ENCODE measurements at regions not wholly inside any gene's neighbourhood (a gene's known extent, or its start where the extent isn't known, plus 50 kb on each side); places are given as distances from the start of the nearest gene placed in this dataset.

DNA sequence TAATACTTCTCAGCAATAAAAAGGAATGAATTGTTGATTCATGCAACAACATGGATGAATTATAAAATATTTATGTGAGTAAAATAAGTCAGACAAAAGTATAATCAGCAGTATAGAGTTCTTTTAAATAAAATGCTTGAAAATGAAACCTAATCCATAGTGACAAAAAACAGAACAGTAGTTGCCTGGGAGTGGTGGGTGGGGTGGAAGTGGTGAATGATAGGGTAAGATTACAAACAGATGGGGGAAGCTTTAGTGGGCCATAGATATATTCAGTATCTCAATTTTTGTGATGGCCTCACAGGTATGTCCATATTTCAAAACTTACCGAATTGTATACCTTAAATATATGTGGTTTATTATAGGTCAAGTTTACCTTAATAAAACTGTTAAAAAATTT lies 124.9 kb upstream of the UBL3 start:
- Histone ChIP-seq H3K4me3 (ENCODE audit: low read depth, low read length) (no peak overlapping the region), H3K27me3 (replicated peaks) (no peaks in the 10 kb centered on the region), H3K27ac (no peak overlapping the region), H3K36me3 (replicated peaks) (no peaks in the 10 kb centered on the region)
- DNase-seq, result no peak
- in situ Hi-C loops (cut with HindIII; ENCODE audit: low pct_ligation_motif_present, low sequenced_read_pairs), result no loop called here
- TF ChIP-seq, protein P1, sequence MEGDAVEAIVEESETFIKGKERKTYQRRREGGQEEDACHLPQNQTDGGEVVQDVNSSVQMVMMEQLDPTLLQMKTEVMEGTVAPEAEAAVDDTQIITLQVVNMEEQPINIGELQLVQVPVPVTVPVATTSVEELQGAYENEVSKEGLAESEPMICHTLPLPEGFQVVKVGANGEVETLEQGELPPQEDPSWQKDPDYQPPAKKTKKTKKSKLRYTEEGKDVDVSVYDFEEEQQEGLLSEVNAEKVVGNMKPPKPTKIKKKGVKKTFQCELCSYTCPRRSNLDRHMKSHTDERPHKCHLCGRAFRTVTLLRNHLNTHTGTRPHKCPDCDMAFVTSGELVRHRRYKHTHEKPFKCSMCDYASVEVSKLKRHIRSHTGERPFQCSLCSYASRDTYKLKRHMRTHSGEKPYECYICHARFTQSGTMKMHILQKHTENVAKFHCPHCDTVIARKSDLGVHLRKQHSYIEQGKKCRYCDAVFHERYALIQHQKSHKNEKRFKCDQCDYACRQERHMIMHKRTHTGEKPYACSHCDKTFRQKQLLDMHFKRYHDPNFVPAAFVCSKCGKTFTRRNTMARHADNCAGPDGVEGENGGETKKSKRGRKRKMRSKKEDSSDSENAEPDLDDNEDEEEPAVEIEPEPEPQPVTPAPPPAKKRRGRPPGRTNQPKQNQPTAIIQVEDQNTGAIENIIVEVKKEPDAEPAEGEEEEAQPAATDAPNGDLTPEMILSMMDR (IDR thresholded peaks at IDR 0.05; ENCODE audit: low read depth, low read length, missing control alignments), result no peak

GRCh38 chr13:29969286-29969685 lies 118.9 kb upstream of the UBL3 start:
- Histone ChIP-seq H3K27me3 (replicated peaks) (no peaks in the 10 kb centered on the region), H3K27ac (no peak overlapping the region), H3K36me3 (replicated peaks) (no peaks in the 10 kb centered on the region), H3K4me3 (ENCODE audit: low read depth, low read length) (no peak overlapping the region)
- in situ Hi-C loops (cut with HindIII; ENCODE audit: low pct_ligation_motif_present, low sequenced_read_pairs), result no loop called here
- DNase-seq, result no peak
- TF ChIP-seq, protein P1 (IDR thresholded peaks at IDR 0.05; ENCODE audit: low read depth, low read length, missing control alignments), result no peak

DNA sequence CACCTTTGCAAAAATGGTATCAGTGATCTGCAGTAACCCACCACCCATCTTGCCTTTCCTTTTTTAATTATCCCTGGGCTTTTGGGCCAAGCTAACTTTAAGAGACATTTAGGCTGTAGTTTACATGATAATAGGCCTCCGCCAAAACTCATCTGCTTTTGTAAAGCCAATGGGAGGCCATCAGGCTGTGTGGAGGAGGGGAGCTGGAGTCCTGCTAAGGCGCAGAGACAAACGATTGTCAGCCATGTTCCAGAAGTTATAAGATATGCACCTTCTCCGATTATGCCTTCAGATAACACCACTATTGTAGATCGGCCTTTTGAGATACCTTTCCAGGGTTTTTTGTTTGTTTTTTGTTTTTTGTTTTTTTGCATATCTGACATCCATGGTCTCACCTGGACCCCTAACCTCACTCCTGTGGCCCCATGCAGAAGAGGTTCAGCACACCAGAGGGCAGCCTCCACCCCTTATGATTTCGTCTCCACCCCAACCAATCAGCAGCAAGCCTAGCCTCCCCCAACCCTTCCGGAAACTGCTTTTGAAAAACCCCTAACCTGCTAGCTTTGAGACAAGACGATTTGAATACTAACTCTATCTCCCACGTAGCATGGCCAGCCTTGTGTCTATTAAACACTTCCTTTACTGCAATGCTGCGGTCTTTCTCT lies 113.9 kb upstream of the UBL3 start:
- H3K27me3 ChIP-seq (replicated peaks), result no peaks in the 10 kb centered on the region
- no peak overlapping the region for H3K4me3 ChIP-seq (ENCODE audit: low read depth, low read length)
- no peaks in the 10 kb centered on the region for H3K36me3 ChIP-seq (replicated peaks)
- in situ Hi-C loops (cut with HindIII; ENCODE audit: low pct_ligation_motif_present, low sequenced_read_pairs), result no loop called here
- H3K27ac ChIP-seq, result no peak overlapping the region
- no peak for DNase-seq
- TF ChIP-seq, protein P1 (IDR thresholded peaks at IDR 0.05; ENCODE audit: low read depth, low read length, missing control alignments), result no peak

- Histone ChIP-seq H3K4me3 (ENCODE audit: low read depth, low read length) (no peak overlapping the region), H3K27ac (no peak overlapping the region), H3K36me3 (replicated peaks) (no peaks in the 10 kb centered on the region), H3K27me3 (replicated peaks) (peaks cover 2% of the 10 kb centered on the region)
- DNase-seq, result no peak
- TF ChIP-seq, protein P1 (IDR thresholded peaks at IDR 0.05; ENCODE audit: low read depth, low read length, missing control alignments), result no peak
- in situ Hi-C loops (cut with HindIII; ENCODE audit: low pct_ligation_motif_present, low sequenced_read_pairs), result no loop called here
Measured at GRCh38 chr13:29963089-29963488, 112.7 kb upstream of the UBL3 start.

DNA sequence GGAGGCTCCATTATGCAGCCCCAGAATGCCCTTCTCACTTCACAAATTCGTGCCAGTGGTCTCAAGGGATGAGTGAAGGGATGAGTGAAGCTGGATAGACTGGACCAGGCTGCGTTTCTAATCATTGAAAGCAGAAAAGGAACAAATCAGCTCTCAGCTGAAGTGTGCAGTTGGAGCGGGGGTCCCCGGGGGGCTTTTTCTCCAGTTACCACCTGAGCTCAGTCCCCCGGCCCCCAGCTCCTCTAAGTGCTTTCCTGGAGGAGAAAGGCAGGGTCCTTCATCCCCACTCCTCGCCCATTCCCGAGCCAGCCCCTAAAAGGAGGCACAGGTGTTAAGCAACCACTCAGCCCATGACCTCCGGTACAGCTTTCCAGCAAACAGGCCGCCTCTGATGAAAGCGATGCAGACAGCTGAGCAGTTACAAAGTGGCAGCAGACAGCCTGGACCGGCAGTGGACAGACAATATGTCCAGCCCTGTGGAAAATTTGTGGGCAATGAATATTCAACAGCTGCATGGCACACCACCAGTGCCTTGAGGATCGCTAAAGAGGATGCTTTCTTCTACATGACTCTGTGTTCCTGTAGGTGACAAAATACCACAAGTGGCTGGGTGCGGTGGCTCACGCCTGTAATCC lies 110.7 kb upstream of the UBL3 start:
- Histone ChIP-seq H3K27ac (no peak overlapping the region), H3K36me3 (replicated peaks) (no peaks in the 10 kb centered on the region), H3K4me3 (ENCODE audit: low read depth, low read length) (no peak overlapping the region), H3K27me3 (replicated peaks) (peaks cover 14% of the 10 kb centered on the region)
- in situ Hi-C loops (cut with HindIII; ENCODE audit: low pct_ligation_motif_present, low sequenced_read_pairs), result no loop called here
- TF ChIP-seq, protein P1 (IDR thresholded peaks at IDR 0.05; ENCODE audit: low read depth, low read length, missing control alignments), result no peak
- no peak for DNase-seq
